ENCODE measurements at regions not wholly inside any gene's neighbourhood (a gene's known extent, or its start where the extent isn't known, plus 50 kb on each side); places are given as distances from the start of the nearest gene placed in this dataset.

DNA sequence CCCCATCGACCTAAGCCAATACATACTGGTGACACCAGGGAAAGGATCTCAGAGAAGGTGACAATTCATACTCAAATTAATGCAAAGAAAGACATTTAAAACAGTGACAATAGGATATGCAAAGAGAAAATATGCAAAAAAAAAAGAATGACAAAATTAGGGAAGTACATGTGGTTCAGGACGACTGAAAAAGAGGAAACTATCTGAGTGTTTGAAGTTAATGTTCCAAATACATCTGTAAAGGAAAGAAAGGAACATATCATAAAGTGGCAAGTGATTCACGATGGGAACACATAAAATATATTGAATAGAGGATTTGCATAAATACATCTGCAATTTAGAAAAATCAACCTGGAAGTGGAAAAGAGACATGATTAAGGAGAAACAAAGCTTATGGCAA is 441.4 kb downstream of the SLITRK5 start:
- BruUV-seq (replicated peaks) = no TSS peak

More for the DNA sequence above, 441.4 kb downstream of the SLITRK5 start:
- no peak overlapping the region for H3K4me3 ChIP-seq
- ChIA-PET POLR2A (no interaction called here), CTCF (ENCODE audit: low intra/inter-chr PET ratio) (no interaction called here)
- no peak overlapping the region for H3K4me2 ChIP-seq (ENCODE audit: insufficient read depth, low read length)
- no peaks in the 10 kb centered on the region for H4K20me1 ChIP-seq (replicated peaks; ENCODE audit: control insufficient read depth, insufficient read depth, low read length)
- H3K9me3 ChIP-seq (replicated peaks; ENCODE audit: control insufficient read depth, insufficient read depth, low read depth, low read length) = no peaks in the 10 kb centered on the region
- 4% methylated on average over 3 of the region's 3 CpGs for WGBS (ENCODE audit: insufficient coverage, low coverage, missing lambda C conversion rate)
- H3K4me1 ChIP-seq (replicated peaks in 1 of 2; ENCODE audit: control insufficient read depth in 2 of 2, insufficient read depth in 2 of 2, low read length in 2 of 2) = no peaks in the 10 kb centered on the region
- in situ Hi-C loops (cut with MboI) (no loop called here), intact Hi-C loops (cut with micrococcal nuclease) (no loop called here)
- no peaks in the 10 kb centered on the region for H3K27me3 ChIP-seq (ENCODE audit: control insufficient read depth in 2 of 2, insufficient read depth in 2 of 2, low read length in 2 of 2)
- FAIRE-seq (no peak), DNase-seq (ENCODE audit: extremely low read depth in 1 of 4, low spot score in 3 of 4) (no peak), ATAC-seq (no peak)
- H3K79me2 ChIP-seq (ENCODE audit: control insufficient read depth, insufficient read depth, low read length) = no peaks in the 10 kb centered on the region
- no peaks in the 10 kb centered on the region for H3K9me1 ChIP-seq (ENCODE audit: control insufficient read depth, insufficient read depth, low read length)
- H2AFZ ChIP-seq (ENCODE audit: low read depth, low read length) = no peak overlapping the region
- no peaks in the 10 kb centered on the region for H3K36me3 ChIP-seq (ENCODE audit: control insufficient read depth, insufficient read depth, low read length)
- H3K27ac ChIP-seq (ENCODE audit: extremely low read depth, low read depth, low read length) = no peak overlapping the region
- no peak overlapping the region for H3K9ac ChIP-seq (ENCODE audit: insufficient read depth in 1 of 2, low read depth in 2 of 2, low read length in 2 of 2)
- TF ChIP-seq CBFA2T3 (IDR thresholded peaks at IDR 0.05) (no peak), FOXP1 (CRISPR knock-in tag; IDR thresholded peaks at IDR 0.05) (no peak), GATAD2B (IDR thresholded peaks at IDR 0.05; ENCODE audit: borderline replicate concordance) (no peak), ZBED1 (IDR thresholded peaks at IDR 0.05) (no peak), ZNF584 (CRISPR knock-in tag; IDR thresholded peaks at IDR 0.05; ENCODE audit: low read depth) (no peak), NUFIP1 (IDR thresholded peaks at IDR 0.05; ENCODE audit: partially characterized antibody) (no peak), XRCC3 (IDR thresholded peaks at IDR 0.05) (no peak), TSC22D4 (tag; IDR thresholded peaks at IDR 0.05) (no peak), OTX1 (CRISPR knock-in tag; IDR thresholded peaks at IDR 0.05) (no peak), ADNP (tag; IDR thresholded peaks at IDR 0.05) (no peak)
- TF ChIP-seq, protein P1, sequence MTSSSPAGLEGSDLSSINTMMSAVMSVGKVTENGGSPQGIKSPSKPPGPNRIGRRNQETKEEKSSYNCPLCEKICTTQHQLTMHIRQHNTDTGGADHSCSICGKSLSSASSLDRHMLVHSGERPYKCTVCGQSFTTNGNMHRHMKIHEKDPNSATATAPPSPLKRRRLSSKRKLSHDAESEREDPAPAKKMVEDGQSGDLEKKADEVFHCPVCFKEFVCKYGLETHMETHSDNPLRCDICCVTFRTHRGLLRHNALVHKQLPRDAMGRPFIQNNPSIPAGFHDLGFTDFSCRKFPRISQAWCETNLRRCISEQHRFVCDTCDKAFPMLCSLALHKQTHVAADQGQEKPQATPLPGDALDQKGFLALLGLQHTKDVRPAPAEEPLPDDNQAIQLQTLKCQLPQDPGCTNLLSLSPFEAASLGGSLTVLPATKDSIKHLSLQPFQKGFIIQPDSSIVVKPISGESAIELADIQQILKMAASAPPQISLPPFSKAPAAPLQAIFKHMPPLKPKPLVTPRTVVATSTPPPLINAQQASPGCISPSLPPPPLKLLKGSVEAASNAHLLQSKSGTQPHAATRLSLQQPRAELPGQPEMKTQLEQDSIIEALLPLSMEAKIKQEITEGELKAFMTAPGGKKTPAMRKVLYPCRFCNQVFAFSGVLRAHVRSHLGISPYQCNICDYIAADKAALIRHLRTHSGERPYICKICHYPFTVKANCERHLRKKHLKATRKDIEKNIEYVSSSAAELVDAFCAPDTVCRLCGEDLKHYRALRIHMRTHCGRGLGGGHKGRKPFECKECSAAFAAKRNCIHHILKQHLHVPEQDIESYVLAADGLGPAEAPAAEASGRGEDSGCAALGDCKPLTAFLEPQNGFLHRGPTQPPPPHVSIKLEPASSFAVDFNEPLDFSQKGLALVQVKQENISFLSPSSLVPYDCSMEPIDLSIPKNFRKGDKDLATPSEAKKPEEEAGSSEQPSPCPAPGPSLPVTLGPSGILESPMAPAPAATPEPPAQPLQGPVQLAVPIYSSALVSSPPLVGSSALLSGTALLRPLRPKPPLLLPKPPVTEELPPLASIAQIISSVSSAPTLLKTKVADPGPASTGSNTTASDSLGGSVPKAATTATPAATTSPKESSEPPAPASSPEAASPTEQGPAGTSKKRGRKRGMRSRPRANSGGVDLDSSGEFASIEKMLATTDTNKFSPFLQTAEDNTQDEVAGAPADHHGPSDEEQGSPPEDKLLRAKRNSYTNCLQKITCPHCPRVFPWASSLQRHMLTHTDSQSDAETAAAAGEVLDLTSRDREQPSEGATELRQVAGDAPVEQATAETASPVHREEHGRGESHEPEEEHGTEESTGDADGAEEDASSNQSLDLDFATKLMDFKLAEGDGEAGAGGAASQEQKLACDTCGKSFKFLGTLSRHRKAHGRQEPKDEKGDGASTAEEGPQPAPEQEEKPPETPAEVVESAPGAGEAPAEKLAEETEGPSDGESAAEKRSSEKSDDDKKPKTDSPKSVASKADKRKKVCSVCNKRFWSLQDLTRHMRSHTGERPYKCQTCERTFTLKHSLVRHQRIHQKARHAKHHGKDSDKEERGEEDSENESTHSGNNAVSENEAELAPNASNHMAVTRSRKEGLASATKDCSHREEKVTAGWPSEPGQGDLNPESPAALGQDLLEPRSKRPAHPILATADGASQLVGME (CRISPR knock-in tag; IDR thresholded peaks at IDR 0.05) = no peak
- TF ChIP-seq, protein P2, sequence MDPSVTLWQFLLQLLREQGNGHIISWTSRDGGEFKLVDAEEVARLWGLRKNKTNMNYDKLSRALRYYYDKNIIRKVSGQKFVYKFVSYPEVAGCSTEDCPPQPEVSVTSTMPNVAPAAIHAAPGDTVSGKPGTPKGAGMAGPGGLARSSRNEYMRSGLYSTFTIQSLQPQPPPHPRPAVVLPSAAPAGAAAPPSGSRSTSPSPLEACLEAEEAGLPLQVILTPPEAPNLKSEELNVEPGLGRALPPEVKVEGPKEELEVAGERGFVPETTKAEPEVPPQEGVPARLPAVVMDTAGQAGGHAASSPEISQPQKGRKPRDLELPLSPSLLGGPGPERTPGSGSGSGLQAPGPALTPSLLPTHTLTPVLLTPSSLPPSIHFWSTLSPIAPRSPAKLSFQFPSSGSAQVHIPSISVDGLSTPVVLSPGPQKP (CRISPR knock-in tag; IDR thresholded peaks at IDR 0.05) = no peak

Data from K562 (cell line).